HG03159 (cell line): ENCODE measurements at regions not wholly inside any gene's neighbourhood (a gene's known extent, or its start where the extent isn't known, plus 50 kb on each side); places are given as distances from the start of the nearest gene placed in this dataset.
A peak's percentile ranks its signal among the peaks of the same experiment; 100 is the strongest.
"Not testable (repeated sequence)": the region's sequence is repeated elsewhere in the genome, so short reads cannot be mapped to it uniquely, and the experiment has no call there.

ENCODE experiments used
- ATAC-seq: cut with Tn5 transposase; IDR thresholded peaks from one replicate; pipeline ENCODE4 v1.9.1; 2021; ENCODE audit warnings: mild to moderate bottlenecking, moderate library complexity; ENCODE audit not compliant: unreplicated experiment

DNA sequence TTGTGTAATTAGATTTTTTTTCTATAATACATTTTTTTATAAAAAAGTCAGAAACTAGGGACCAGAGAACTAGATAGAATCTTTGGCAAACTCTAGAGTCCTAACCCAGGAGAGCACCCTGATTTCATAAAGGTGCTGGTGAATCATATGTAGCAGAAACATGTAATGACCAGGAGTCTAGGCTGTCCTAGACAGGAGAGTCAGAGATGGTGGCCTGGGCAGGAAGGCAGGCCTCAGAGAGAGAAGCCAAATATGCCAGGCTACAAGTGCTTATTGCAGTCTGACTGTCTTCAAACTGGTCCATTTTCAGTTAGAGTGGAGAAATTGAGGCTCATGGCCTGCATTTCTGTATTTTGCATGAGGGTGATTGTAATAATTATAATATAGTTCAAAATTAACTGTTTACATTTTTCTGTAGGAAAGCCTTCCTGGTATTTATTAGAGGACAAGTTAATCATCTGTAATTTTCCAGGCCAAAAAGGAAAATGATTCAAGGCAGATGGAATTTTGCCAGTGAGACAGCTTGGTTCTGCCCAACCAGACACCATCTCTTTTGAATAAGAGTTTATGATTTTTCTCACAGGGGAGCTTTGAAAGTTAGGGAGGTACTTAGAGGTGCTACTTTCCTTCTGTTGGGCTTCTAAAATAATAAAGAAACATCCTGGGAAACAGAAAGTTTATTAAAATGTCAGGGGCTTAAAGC is 129.8 kb downstream of the S1PR1 start:
- no peak for ATAC-seq

GRCh38 chr1:101367630-101368029 is 130.8 kb downstream of the S1PR1 start:
- no peak for ATAC-seq

- ATAC-seq, result no peak
Observed at GRCh38 chr1:101370488-101370887, 133.7 kb downstream of the S1PR1 start.

DNA sequence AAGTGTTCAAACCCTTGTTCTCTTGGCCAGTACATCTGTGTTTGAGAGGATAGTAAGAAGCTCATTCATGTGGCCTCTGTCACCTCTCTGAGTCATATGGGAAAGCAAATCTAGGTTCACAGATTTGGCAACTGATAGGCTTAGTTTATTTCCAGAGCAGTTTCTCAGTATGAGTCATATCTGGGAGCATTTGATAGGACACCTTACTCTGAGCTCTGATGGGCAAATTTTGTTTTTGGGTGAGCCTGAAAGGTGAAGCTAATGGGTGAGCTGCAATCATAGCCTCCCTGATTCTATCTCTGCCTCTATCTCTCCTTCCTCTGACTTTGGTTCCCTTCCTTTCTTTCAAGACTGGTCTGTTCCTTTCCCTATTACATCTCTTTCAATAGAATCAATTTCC is 134.4 kb downstream of the S1PR1 start:
- peak; percentile 89 for ATAC-seq

DNA sequence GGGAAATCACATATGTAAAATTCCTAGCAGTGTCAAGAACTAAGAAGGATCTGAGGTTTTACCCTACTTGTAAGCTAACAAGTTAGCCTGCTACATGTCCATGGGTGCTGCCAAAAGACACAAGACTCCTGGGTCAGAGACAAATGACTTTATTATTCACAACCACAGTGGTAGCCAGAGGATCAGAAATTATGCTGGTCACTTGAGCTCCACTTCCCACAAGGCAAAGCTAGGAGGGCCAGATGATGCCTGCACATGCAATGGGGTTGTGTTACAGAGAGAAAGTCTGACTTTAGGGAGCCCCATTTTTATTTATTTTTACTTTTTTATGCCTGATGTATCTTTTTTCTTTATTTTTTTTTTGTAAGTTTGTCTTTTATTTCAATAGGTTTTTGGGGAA is 136.8 kb downstream of the S1PR1 start:
- no peak for ATAC-seq

DNA sequence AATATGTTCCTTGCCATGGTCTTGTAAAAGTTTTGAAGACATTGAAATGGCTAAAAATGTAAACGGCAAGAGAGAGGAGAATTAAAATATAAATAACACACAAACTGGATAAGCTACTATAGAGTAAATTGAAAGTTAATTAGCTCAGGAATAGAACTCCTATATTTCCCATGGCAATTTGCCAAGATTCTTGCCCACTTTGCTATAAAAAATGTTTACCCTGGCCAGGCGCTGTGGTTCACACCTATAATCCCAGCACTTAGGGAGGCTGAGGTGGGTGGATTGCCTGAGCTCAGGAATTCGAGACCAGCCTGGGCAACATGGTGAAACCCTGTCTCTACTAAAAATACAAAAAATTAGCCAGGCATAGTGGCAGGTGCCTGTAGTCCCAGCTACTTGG is 138.6 kb downstream of the S1PR1 start:
- ATAC-seq, result not testable (repeated sequence)

DNA sequence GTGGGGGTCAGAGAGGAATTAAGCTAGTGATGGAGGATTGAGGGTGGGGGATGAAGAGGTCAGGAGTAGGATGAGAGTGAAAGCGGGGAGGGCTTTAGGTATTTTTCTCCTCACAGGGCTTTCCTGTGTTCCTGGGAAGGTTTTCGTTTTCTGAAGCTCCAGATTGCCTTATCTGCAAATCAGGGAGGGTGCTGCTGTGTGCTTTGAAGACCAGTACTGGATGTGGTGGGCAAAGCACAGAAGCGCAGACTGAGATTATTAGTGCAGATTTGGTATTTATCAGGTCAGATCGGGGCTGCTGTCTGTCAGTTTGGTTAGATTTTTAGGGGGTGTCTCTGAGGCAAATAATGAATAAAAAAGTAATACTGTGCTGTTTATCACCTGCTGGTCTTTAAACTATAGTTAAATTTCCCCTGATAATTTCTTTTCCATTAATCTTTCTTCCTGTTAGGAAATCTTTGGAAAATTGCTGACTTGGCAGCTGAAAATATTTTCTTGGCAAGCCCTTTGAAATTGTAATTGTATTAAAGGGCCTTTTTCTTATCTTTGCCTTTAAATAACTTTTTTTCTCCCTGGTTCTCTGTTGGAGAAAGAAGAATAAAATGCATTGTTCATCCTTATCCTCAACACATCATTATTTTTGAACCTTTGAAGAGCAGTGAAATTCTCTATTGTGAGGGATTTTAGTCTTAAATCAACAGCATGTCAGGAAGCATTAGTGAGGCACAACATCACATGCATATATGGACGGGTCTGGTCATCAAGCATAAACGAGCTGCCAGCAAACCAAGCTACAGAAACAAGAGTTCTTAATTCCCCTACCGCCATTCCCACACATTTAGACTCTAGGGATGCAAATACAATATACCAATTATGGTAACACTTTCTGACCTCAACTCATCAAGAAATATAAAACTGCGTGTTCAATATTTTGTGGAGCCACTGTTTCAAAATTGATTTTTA is 139.6 kb downstream of the S1PR1 start:
- no peak for ATAC-seq

DNA sequence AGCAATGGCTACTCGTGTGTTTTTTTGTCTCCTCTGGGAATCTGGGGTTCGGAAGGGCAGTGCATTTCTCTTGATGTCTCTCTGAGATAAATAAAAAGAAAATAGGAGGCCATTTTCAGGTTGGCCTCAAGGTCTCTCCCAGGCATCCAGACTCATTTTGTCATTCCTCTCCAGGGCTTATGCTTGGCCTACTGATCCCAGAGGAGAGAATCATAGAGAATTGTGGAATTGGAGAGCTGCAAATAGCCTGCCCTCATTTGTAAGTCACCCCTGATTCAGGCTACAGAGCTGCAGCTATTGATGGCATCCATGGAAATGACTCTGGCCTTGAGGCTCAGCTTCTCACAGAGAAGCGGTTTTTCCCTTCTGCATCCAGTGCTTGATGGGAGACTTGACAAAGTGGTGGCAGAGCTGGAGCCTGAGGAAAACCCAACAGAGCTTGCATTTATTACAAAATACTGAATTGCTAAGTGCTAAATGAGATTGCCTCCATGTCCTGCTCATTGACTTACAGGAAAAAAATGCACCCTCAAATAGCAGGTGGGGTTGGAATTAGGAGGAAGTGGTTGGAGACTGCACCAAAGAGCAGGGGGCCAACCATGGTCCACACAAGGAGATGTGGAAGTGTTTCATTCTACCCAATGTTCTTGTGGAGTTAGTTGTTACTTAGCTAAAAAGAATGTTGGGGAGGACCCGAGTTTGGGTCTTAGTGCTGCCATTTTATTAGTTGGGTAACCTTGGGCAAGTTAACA is 140.4 kb downstream of the S1PR1 start:
- no peak for ATAC-seq

DNA sequence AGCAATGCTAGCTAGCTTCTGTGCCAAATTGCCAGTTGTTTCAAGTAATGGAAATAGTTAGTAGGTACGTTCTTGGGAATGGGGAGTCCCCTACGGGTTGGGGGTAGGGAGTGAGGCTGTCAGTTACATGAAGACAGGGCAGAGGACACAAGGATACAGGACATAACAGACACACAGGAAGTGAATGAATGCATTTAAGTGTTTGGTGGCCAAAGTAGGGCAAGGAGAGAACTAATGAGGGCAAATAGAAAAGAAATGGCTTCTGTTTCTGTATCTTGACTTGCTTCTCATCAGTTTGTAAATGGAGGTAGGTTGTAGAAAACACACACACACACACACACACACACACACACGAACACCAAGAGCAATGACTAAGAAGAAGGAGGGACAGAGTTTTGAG is 142.2 kb downstream of the S1PR1 start:
- ATAC-seq, result no peak

DNA sequence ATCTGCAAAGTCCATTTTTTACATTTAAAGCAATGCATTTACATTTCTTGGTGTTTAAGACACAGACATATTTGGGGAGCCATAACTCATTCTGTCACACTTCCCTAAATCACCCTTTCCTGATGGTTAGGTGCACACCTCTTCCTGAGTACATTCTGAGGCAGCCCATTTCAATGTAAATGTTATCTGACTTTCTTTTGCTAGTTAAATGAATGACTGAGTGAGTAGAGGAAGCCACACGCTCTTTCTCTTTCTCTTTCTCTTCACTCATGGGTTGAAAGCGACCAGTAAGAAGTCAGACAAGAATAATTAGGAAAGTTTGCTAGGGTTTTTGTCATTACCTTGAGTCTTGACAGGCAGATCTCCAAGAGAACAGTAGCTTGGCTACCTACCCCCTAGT is 143.1 kb downstream of the S1PR1 start:
- peak; percentile 94 for ATAC-seq

DNA sequence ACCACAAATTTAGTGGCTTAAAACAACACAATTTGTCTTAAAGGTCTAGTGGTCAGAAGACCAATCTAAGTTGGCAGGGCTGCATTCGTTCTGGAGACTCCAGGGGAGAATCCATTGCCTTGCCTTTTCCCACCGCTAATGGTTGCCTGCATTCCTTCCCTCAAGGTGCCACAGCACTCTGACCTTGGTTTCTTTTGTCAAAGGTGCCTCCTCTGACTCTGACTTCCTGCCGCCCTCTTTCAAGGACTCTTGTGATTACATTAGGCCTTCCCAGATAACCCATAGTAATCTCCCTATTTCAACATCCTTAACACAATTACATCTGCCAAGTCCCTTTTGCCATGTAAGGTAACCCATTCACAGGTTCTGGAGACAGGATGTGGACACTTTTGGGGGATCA is 145.3 kb downstream of the S1PR1 start:
- no peak for ATAC-seq

GRCh38 chr1:101388904-101389546 is 152.2 kb downstream of the S1PR1 start:
- peak; percentile 89 for ATAC-seq

DNA sequence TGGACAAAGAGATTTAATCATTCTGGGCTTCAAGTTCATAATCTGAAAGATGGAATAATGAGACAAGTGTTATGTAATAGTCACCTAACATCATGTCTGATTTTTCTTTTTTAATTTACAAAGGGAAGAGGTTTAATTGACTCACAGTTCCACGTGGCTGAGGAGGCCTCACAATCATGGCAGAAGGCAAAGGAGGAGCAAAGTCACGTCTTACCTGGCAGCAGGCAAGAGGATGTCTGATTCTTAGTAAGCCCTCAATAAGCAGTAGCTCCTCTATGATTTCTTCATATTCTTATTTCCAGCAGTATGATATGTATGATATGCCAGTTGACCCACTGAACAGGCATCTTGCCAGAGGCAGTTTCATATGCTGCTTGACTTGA is 152.7 kb downstream of the S1PR1 start:
- ATAC-seq, result peak; percentile 0

DNA sequence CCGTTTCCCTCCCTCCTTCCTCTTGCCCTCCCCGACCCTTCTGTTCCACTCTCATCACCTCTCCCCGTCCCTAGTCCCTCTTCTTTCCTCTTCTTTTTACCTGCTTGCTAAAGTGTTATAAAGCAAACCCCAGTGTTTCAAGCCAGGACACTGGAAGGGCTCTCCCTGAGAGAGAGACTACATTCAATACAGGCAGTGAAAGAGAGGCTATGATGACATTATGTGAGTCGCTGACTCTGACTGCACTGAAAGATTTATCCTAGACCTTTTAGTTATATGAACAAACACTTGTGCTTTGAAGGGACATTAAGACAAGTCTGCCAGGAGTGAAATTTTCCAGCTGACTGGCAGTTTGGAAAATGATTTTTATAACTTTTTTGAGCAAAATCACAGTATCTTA is 155.7 kb downstream of the S1PR1 start:
- no peak for ATAC-seq

DNA sequence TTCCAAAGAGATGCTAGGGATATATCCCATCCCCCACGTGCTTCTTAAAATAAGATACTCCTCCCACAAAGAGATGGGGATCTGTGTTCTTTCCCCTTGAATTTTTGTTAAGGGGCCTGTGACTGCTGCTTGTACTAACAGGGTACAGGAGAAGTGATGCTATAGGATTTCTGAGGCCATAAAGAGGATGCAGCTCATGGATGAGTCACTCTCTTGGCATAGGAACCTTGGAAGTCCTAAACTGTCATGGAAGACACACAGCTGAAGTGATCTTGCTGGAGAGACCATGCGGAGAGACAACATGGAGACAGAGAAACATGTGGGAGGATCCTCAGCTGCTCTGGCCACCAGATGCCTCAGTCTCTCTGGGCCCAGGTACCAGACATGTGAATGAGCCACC is 157.2 kb downstream of the S1PR1 start:
- ATAC-seq, result no peak

DNA sequence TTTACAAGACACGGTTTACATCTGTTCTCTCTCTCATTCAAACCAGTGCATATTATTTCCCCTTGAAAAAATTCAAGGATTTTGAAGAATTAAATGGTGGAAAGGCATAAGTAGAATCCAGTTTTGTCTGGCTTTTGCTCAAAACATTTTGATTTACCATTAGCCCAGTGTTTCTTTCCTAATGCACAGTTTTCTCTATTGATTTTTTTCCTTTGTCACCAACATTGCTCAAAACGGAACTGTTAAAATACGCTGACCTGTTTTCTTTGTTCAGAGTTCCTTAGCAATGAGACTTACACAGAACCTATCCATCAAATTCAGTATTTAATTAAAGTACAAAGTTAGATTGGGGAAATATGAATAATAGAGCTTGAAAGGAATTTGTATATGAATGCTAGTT is 162.4 kb downstream of the S1PR1 start:
- ATAC-seq, result no peak

DNA sequence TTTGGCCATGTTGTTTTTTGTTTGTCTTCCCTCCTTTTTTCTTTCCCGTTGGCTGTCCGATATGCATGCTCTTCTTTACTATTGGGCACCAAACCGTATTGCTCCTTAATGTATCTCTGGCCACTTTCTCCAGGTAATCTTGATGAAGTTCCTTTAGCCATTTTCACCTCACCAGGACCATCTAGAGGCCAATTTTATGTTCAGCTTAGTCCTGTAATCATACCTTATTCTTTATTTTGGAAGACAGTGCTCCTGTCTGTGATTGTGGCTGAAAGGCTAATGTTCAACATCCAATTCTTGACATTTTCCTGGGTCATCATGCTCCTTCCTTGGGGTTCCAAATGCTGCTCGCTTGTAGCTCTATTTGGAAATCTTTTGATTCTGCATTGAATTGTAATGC is 169.5 kb downstream of the S1PR1 start:
- no peak for ATAC-seq

DNA sequence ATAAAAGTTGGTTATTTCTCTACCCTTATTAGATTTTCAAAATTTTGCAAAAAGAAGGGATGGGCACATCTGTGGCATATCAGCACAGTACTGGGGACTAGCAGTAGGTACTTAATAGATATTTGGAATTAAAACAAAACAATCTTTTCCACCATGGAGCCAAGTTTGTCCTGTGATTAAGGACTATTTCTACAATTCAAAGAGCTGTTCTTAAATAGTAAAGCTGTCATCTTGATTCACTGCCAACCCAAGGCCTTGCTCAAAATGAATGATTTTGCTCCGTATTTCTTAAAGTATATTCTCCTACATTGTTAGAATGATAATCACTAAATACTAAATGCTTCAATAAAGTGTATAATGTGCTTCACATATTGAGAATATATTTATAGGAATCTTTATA is 169.9 kb downstream of the S1PR1 start:
- ATAC-seq, result no peak

DNA sequence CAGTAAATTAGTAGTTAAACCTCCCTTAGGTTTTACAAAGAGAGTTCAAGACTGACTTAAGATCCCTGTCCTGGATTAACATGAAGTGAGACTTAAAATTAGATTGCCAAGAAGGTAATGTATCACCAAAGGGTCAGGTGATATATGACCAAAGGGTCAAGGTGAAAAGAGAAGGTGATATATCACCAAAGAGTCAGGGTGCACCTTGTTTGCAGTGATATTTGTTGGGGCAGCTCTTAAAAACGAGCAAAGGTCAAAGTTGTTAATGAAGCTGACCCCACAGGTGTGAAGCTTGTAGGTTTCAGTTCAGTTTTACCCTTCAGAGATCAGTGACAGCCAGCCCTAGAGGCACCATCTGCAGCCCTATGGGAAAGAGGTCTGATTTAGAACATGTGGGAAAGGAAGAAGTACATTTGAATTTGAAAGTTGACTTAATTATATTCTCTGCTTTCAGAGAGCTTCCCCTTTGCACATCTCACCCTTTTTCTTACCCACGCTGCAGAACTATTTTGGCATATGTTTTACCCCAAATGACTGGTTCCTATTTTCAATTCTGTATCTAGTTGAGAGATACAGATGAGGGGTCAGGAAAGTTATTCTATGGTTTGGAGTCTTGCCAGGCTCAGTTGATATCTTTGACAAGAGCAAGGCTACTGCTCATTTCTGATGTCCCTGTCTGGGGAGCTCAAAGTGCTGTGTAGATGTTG is 170.8 kb downstream of the S1PR1 start:
- peak; percentile 76 for ATAC-seq
